CD4-positive, CD25-positive, alpha-beta regulatory T cell (primary cell): ENCODE measurements at regions not wholly inside any gene's neighbourhood (a gene's known extent, or its start where the extent isn't known, plus 50 kb on each side); places are given as distances from the start of the nearest gene placed in this dataset.
A peak's percentile ranks its signal among the peaks of the same experiment; 100 is the strongest.

Experiments
- ATAC-seq, 2 donors: fragments of 150-1000 bp; cut with Tn5 transposase; one replicate each; pipeline ENCODE4 v1.10.0; 2021; ENCODE audit warnings: low read depth in 2 of 2, moderate number of reproducible peaks in 2 of 2, moderate library complexity in 1 of 2
- DNase-seq, 3 donors: peaks; one replicate each; pipeline versions ENCODE4 v3.0.0 to v3.0.0-alpha.2; 2012 to 2022; ENCODE audit warnings: mixed read lengths in 1 of 3
- H3K27ac ChIP-seq: one replicate; pipeline ENCODE4 v1.7.0; 2013; ENCODE audit warnings: mild to moderate bottlenecking, low read length; ENCODE audit not compliant: insufficient read depth, poor library complexity, severe bottlenecking
- H3K27me3 ChIP-seq: one replicate; pipeline ENCODE4 v1.7.0; 2013; ENCODE audit warnings: low read length; ENCODE audit not compliant: control insufficient read depth, insufficient read depth
- H3K36me3 ChIP-seq: one replicate; pipeline ENCODE4 v1.7.0; 2013; ENCODE audit warnings: mild to moderate bottlenecking, low read length, moderate library complexity; ENCODE audit not compliant: control insufficient read depth, insufficient read depth
- H3K4me1 ChIP-seq: 2 replicates; pipeline ENCODE4 v1.7.0; 2013; ENCODE audit warnings: mild to moderate bottlenecking, low read length; ENCODE audit not compliant: insufficient read depth, control insufficient read depth, poor library complexity, severe bottlenecking
- H3K4me3 ChIP-seq: one replicate; pipeline ENCODE4 v1.7.0; 2013; ENCODE audit warnings: low read depth, mild to moderate bottlenecking, low read length, moderate library complexity
- H3K9me3 ChIP-seq, 2 experiments: 1 replicate in 1 of 2; 2 replicates in 1 of 2; pipeline ENCODE4 v1.7.0; 2013; ENCODE audit warnings: low read length in 2 of 2, mild to moderate bottlenecking in 1 of 2, moderate library complexity in 1 of 2; ENCODE audit not compliant: control insufficient read depth in 2 of 2
- H3K27ac Mint-ChIP-seq, 3 donors: one replicate each; pipeline ENCODE4 v1.8.0; 2020 to 2022; ENCODE audit warnings: mild to moderate bottlenecking in 3 of 3, mixed read lengths in 3 of 3, moderate library complexity in 2 of 3
- H3K27me3 Mint-ChIP-seq: one replicate; pipeline ENCODE4 v1.8.0; 2022; ENCODE audit warnings: mild to moderate bottlenecking, mixed read lengths
- H3K36me3 Mint-ChIP-seq: one replicate; pipeline ENCODE4 v1.8.0; 2020; ENCODE audit warnings: mixed read lengths
- H3K4me1 Mint-ChIP-seq, 4 donors: one replicate each; pipeline ENCODE4 v1.8.0; 2020 to 2022; ENCODE audit warnings: mixed read lengths in 4 of 4, mild to moderate bottlenecking in 1 of 4
- H3K4me3 Mint-ChIP-seq, 4 donors: one replicate each; pipeline ENCODE4 v1.8.0; 2020 to 2022; ENCODE audit warnings: mild to moderate bottlenecking in 4 of 4, mixed read lengths in 4 of 4, moderate library complexity in 3 of 4
- H3K9me3 Mint-ChIP-seq, 7 donors: one replicate each; pipeline ENCODE4 v1.8.0; 2020 to 2022; ENCODE audit warnings: mixed read lengths in 7 of 7, mild to moderate bottlenecking in 3 of 7, moderate library complexity in 2 of 7

- Mint-ChIP-seq H3K27ac (no peak overlapping the region), H3K27me3 (no peaks in the 10 kb centered on the region), H3K36me3 (no peaks in the 10 kb centered on the region), H3K4me3 (no peak overlapping the region), H3K4me1 (no peaks in the 10 kb centered on the region), H3K9me3 (peaks cover 0 to 5% (median 1%) of the 10 kb centered on the region in 7 donors)
- no peak overlapping the region for H3K27ac ChIP-seq
- H3K9me3 ChIP-seq = no peaks in the 10 kb centered on the region
- H3K4me3 ChIP-seq = no peak overlapping the region
- no peaks in the 10 kb centered on the region for H3K27me3 ChIP-seq
- H3K36me3 ChIP-seq = no peaks in the 10 kb centered on the region
- ATAC-seq (no peak), DNase-seq (no peak)
- H3K4me1 ChIP-seq = no peaks in the 10 kb centered on the region
These were observed 469.8 kb downstream of the USP25 start for GRCh38 chr21:16199539-16199938.

- DNase-seq = no peak
- H3K9me3 Mint-ChIP-seq = peaks cover 0 to 5% (median 1%) of the 10 kb centered on the region in 7 donors
- ATAC-seq = no peak
- no peak overlapping the region for H3K4me3 ChIP-seq
- no peak overlapping the region for H3K27ac Mint-ChIP-seq
- H3K4me3 Mint-ChIP-seq = no peak overlapping the region
- no peaks in the 10 kb centered on the region for H3K36me3 ChIP-seq
- H3K27ac ChIP-seq = no peak overlapping the region
- H3K36me3 Mint-ChIP-seq = no peaks in the 10 kb centered on the region
- no peaks in the 10 kb centered on the region for H3K27me3 ChIP-seq
- no peaks in the 10 kb centered on the region for H3K4me1 Mint-ChIP-seq
- no peaks in the 10 kb centered on the region for H3K4me1 ChIP-seq
- no peaks in the 10 kb centered on the region for H3K9me3 ChIP-seq
- H3K27me3 Mint-ChIP-seq = no peaks in the 10 kb centered on the region
These were observed 471.9 kb downstream of the USP25 start for GRCh38 chr21:16201718-16202117.

- Histone ChIP-seq H3K4me3 (no peak overlapping the region), H3K9me3 (no peaks in the 10 kb centered on the region), H3K4me1 (no peaks in the 10 kb centered on the region), H3K27ac (no peak overlapping the region), H3K27me3 (no peaks in the 10 kb centered on the region), H3K36me3 (no peaks in the 10 kb centered on the region)
- Mint-ChIP-seq H3K36me3 (no peaks in the 10 kb centered on the region), H3K4me1 (no peaks in the 10 kb centered on the region), H3K4me3 (no peak overlapping the region), H3K27ac (peak overlapping the region in 1 of 3 donors; percentile 11), H3K27me3 (no peaks in the 10 kb centered on the region), H3K9me3 (peaks cover 0 to 3% (median 0%) of the 10 kb centered on the region in 7 donors)
- DNase-seq (no peak), ATAC-seq (no peak)
These were observed 475.7 kb downstream of the USP25 start for GRCh38 chr21:16205527-16205926.

- Histone ChIP-seq H3K4me1 (no peaks in the 10 kb centered on the region), H3K27ac (no peak overlapping the region), H3K9me3 (no peaks in the 10 kb centered on the region), H3K4me3 (no peak overlapping the region), H3K27me3 (no peaks in the 10 kb centered on the region), H3K36me3 (no peaks in the 10 kb centered on the region)
- Mint-ChIP-seq H3K27ac (no peak overlapping the region), H3K4me1 (no peaks in the 10 kb centered on the region), H3K27me3 (no peaks in the 10 kb centered on the region), H3K4me3 (no peak overlapping the region), H3K36me3 (no peaks in the 10 kb centered on the region), H3K9me3 (no peaks in the 10 kb centered on the region)
- DNase-seq = no peak
- no peak for ATAC-seq
These were observed 481.8 kb downstream of the USP25 start for GRCh38 chr21:16211339-16212303.

- Mint-ChIP-seq H3K27ac (no peak overlapping the region), H3K4me3 (no peak overlapping the region), H3K9me3 (no peaks in the 10 kb centered on the region), H3K27me3 (no peaks in the 10 kb centered on the region), H3K4me1 (no peaks in the 10 kb centered on the region), H3K36me3 (no peaks in the 10 kb centered on the region)
- no peaks in the 10 kb centered on the region for H3K27me3 ChIP-seq
- ATAC-seq = no peak
- no peak overlapping the region for H3K4me3 ChIP-seq
- no peaks in the 10 kb centered on the region for H3K9me3 ChIP-seq
- DNase-seq = no peak
- no peaks in the 10 kb centered on the region for H3K36me3 ChIP-seq
- no peaks in the 10 kb centered on the region for H3K4me1 ChIP-seq
- H3K27ac ChIP-seq = no peak overlapping the region
These were observed 483.7 kb downstream of the USP25 start for GRCh38 chr21:16213518-16213917.

GRCh38 chr21:16215193-16215592 is 485.4 kb downstream of the USP25 start:
- Histone ChIP-seq H3K9me3 (no peaks in the 10 kb centered on the region), H3K27me3 (no peaks in the 10 kb centered on the region), H3K27ac (no peak overlapping the region), H3K4me1 (no peaks in the 10 kb centered on the region), H3K4me3 (no peak overlapping the region), H3K36me3 (no peaks in the 10 kb centered on the region)
- Mint-ChIP-seq H3K9me3 (no peaks in the 10 kb centered on the region), H3K4me3 (no peak overlapping the region), H3K36me3 (no peaks in the 10 kb centered on the region), H3K4me1 (no peaks in the 10 kb centered on the region), H3K27ac (no peak overlapping the region), H3K27me3 (no peaks in the 10 kb centered on the region)
- no peak for ATAC-seq
- DNase-seq = no peak

GRCh38 chr21:16215663-16216183 is 485.9 kb downstream of the USP25 start:
- ATAC-seq = no peak
- no peaks in the 10 kb centered on the region for H3K27me3 ChIP-seq

More at GRCh38 chr21:16215663-16216183, 485.9 kb downstream of the USP25 start:
- Histone ChIP-seq H3K9me3 (no peaks in the 10 kb centered on the region), H3K36me3 (no peaks in the 10 kb centered on the region), H3K4me3 (no peak overlapping the region), H3K27ac (no peak overlapping the region), H3K4me1 (no peaks in the 10 kb centered on the region)
- H3K9me3 Mint-ChIP-seq = no peaks in the 10 kb centered on the region
- H3K27me3 Mint-ChIP-seq = no peaks in the 10 kb centered on the region
- H3K4me1 Mint-ChIP-seq = no peaks in the 10 kb centered on the region
- no peak for DNase-seq
- no peak overlapping the region for H3K27ac Mint-ChIP-seq
- H3K4me3 Mint-ChIP-seq = no peak overlapping the region
- no peaks in the 10 kb centered on the region for H3K36me3 Mint-ChIP-seq
